ENCODE measurements at regions not wholly inside any gene's neighbourhood (a gene's known extent, or its start where the extent isn't known, plus 50 kb on each side); places are given as distances from the start of the nearest gene placed in this dataset.

- in situ Hi-C loops (cut with MboI), result no loop called here
- Histone ChIP-seq H2AFZ (no peak overlapping the region), H3K4me2 (ENCODE audit: unreplicated experiment) (no peak overlapping the region), H3F3A (ENCODE audit: insufficient read depth) (no peaks in the 10 kb centered on the region), H3K4me3 (no peak overlapping the region), H3K9me2 (ENCODE audit: insufficient read depth) (no peaks in the 10 kb centered on the region), H3K27me3 (replicated peaks; ENCODE audit: insufficient read depth) (no peaks in the 10 kb centered on the region), H3K4me1 (ENCODE audit: insufficient read depth) (no peaks in the 10 kb centered on the region), H3K9ac (no peak overlapping the region), H4K20me1 (ENCODE audit: insufficient read depth) (no peaks in the 10 kb centered on the region), H3K9me3 (ENCODE audit: low read depth) (no peaks in the 10 kb centered on the region), H3K79me2 (ENCODE audit: insufficient read depth) (no peaks in the 10 kb centered on the region), H3K27ac (no peak overlapping the region), H3K36me3 (ENCODE audit: low read depth) (no peaks in the 10 kb centered on the region)
- DNase-seq, result no peak
- no peak for TF ChIP-seq EZH2phosphoT487 (IDR thresholded peaks at IDR 0.05; ENCODE audit: insufficient read depth, low read depth)
- TF ChIP-seq EZH2 (IDR thresholded peaks at IDR 0.05; ENCODE audit: insufficient read depth, poor library complexity, severe bottlenecking), result no peak
Measured at GRCh38 chr6:48916607-48917006, 546.4 kb downstream of the MMUT start.

- no peak for DNase-seq
- no peaks in the 10 kb centered on the region for H3K4me1 ChIP-seq (ENCODE audit: insufficient read depth)
- TF ChIP-seq EZH2 (IDR thresholded peaks at IDR 0.05; ENCODE audit: insufficient read depth, poor library complexity, severe bottlenecking), result no peak
- no peak for TF ChIP-seq EZH2phosphoT487 (IDR thresholded peaks at IDR 0.05; ENCODE audit: insufficient read depth, low read depth)
- H3K4me2 ChIP-seq (ENCODE audit: unreplicated experiment), result no peak overlapping the region
- in situ Hi-C loops (cut with MboI), result no loop called here
- no peak overlapping the region for H2AFZ ChIP-seq
- no peak overlapping the region for H3K4me3 ChIP-seq
- no peak overlapping the region for H3K9ac ChIP-seq
- no peaks in the 10 kb centered on the region for H4K20me1 ChIP-seq (ENCODE audit: insufficient read depth)
- H3K27me3 ChIP-seq (replicated peaks; ENCODE audit: insufficient read depth), result no peaks in the 10 kb centered on the region
- H3K9me2 ChIP-seq (ENCODE audit: insufficient read depth), result no peaks in the 10 kb centered on the region
- no peak overlapping the region for H3K27ac ChIP-seq
- H3K9me3 ChIP-seq (ENCODE audit: low read depth), result no peaks in the 10 kb centered on the region
- H3F3A ChIP-seq (ENCODE audit: insufficient read depth), result no peaks in the 10 kb centered on the region
- no peaks in the 10 kb centered on the region for H3K36me3 ChIP-seq (ENCODE audit: low read depth)
- H3K79me2 ChIP-seq (ENCODE audit: insufficient read depth), result no peaks in the 10 kb centered on the region
Measured at GRCh38 chr6:48915591-48915990, 547.5 kb downstream of the MMUT start.

- H2AFZ ChIP-seq, result no peak overlapping the region
- in situ Hi-C loops (cut with MboI), result no loop called here
- H3K27me3 ChIP-seq (replicated peaks; ENCODE audit: insufficient read depth), result no peaks in the 10 kb centered on the region
- no peaks in the 10 kb centered on the region for H3F3A ChIP-seq (ENCODE audit: insufficient read depth)
- H3K79me2 ChIP-seq (ENCODE audit: insufficient read depth), result no peaks in the 10 kb centered on the region
- no peaks in the 10 kb centered on the region for H3K4me1 ChIP-seq (ENCODE audit: insufficient read depth)
- H3K27ac ChIP-seq, result no peak overlapping the region
- H3K9ac ChIP-seq, result no peak overlapping the region
- WGBS, 2 experiments (ENCODE audit: low coverage in 1 of 2, low lambda C conversion rate in 2 of 2, missing lambda C conversion rate in 2 of 2), result 29 to 42% methylated on average over 2 of the region's 2 CpGs
- TF ChIP-seq EZH2 (IDR thresholded peaks at IDR 0.05; ENCODE audit: insufficient read depth, poor library complexity, severe bottlenecking) (no peak), EZH2phosphoT487 (IDR thresholded peaks at IDR 0.05; ENCODE audit: insufficient read depth, low read depth) (no peak)
- H3K4me3 ChIP-seq, result no peak overlapping the region
- H4K20me1 ChIP-seq (ENCODE audit: insufficient read depth), result no peaks in the 10 kb centered on the region
- no peak overlapping the region for H3K4me2 ChIP-seq (ENCODE audit: unreplicated experiment)
- no peaks in the 10 kb centered on the region for H3K36me3 ChIP-seq (ENCODE audit: low read depth)
- no peaks in the 10 kb centered on the region for H3K9me2 ChIP-seq (ENCODE audit: insufficient read depth)
- DNase-seq, result no peak
- H3K9me3 ChIP-seq (ENCODE audit: low read depth), result no peaks in the 10 kb centered on the region
Measured at GRCh38 chr6:48912503-48912902, 550.5 kb downstream of the MMUT start.

- H3K79me2 ChIP-seq (ENCODE audit: insufficient read depth), result no peaks in the 10 kb centered on the region
- no peaks in the 10 kb centered on the region for H4K20me1 ChIP-seq (ENCODE audit: insufficient read depth)
- H3K4me1 ChIP-seq (ENCODE audit: insufficient read depth), result no peaks in the 10 kb centered on the region
- no peak overlapping the region for H3K27ac ChIP-seq
- H3K9me2 ChIP-seq (ENCODE audit: insufficient read depth), result no peaks in the 10 kb centered on the region
- H2AFZ ChIP-seq, result no peak overlapping the region
- TF ChIP-seq EZH2 (IDR thresholded peaks at IDR 0.05; ENCODE audit: insufficient read depth, poor library complexity, severe bottlenecking) (no peak), EZH2phosphoT487 (IDR thresholded peaks at IDR 0.05; ENCODE audit: insufficient read depth, low read depth) (no peak)
- no peak overlapping the region for H3K4me3 ChIP-seq
- no peak overlapping the region for H3K4me2 ChIP-seq (ENCODE audit: unreplicated experiment)
- H3K36me3 ChIP-seq (ENCODE audit: low read depth), result no peaks in the 10 kb centered on the region
- H3K27me3 ChIP-seq (replicated peaks; ENCODE audit: insufficient read depth), result no peaks in the 10 kb centered on the region
- no peak overlapping the region for H3K9ac ChIP-seq
- no peaks in the 10 kb centered on the region for H3F3A ChIP-seq (ENCODE audit: insufficient read depth)
- in situ Hi-C loops (cut with MboI), result no loop called here
- no peaks in the 10 kb centered on the region for H3K9me3 ChIP-seq (ENCODE audit: low read depth)
- DNase-seq, result no peak
Measured at GRCh38 chr6:48904809-48905208, 558.2 kb downstream of the MMUT start.

GRCh38 chr6:48894469-48894868 is 568.6 kb downstream of the MMUT start:
- 25 to 28% methylated on average over 3 of the region's 3 CpGs for WGBS, 2 experiments (ENCODE audit: low coverage in 1 of 2, low lambda C conversion rate in 2 of 2, missing lambda C conversion rate in 2 of 2)
- no peak for TF ChIP-seq EZH2phosphoT487 (IDR thresholded peaks at IDR 0.05; ENCODE audit: insufficient read depth, low read depth)
- TF ChIP-seq EZH2 (IDR thresholded peaks at IDR 0.05; ENCODE audit: insufficient read depth, poor library complexity, severe bottlenecking), result no peak
- in situ Hi-C loops (cut with MboI), result no loop called here
- H3K4me3 ChIP-seq, result no peak overlapping the region
- H3K9me2 ChIP-seq (ENCODE audit: insufficient read depth), result no peaks in the 10 kb centered on the region
- DNase-seq, result no peak
- no peak overlapping the region for H3K27ac ChIP-seq
- H3K4me2 ChIP-seq (ENCODE audit: unreplicated experiment), result no peak overlapping the region
- no peaks in the 10 kb centered on the region for H4K20me1 ChIP-seq (ENCODE audit: insufficient read depth)
- H2AFZ ChIP-seq, result no peak overlapping the region
- no peaks in the 10 kb centered on the region for H3K79me2 ChIP-seq (ENCODE audit: insufficient read depth)
- no peak overlapping the region for H3K9ac ChIP-seq
- peaks cover 8% of the 10 kb centered on the region; the same call in 1 of the 2 replicates for H3K27me3 ChIP-seq (replicated peaks; ENCODE audit: insufficient read depth)
- no peaks in the 10 kb centered on the region for H3K4me1 ChIP-seq (ENCODE audit: insufficient read depth)
- no peaks in the 10 kb centered on the region for H3F3A ChIP-seq (ENCODE audit: insufficient read depth)
- H3K9me3 ChIP-seq (ENCODE audit: low read depth), result no peaks in the 10 kb centered on the region
- H3K36me3 ChIP-seq (ENCODE audit: low read depth), result no peaks in the 10 kb centered on the region

All from GM23248 (cell line).